ENCODE measurements at regions not wholly inside any gene's neighbourhood (a gene's known extent, or its start where the extent isn't known, plus 50 kb on each side); places are given as distances from the start of the nearest gene placed in this dataset.

DNA sequence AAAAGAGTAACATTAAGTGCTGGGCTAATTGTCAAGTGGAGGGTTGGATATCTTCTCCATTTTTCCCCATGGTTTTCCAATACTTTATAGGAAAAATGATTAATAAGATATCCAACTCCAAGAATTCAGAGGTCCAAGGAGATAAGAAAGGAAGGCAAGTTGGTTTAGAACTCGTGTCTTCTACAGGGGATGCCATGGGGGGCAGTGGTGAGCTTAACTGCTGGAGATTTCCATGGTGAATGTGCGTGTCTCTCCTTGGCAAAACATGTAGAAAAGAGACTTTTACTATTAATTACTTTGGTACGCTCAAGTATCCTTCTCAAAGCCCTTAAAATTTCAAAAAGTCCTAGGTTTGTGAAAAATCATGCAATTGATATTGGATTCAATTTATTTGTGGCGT is 982.9 kb upstream of the RBFOX1 start:
- no peak for DNase-seq (ENCODE audit: low read depth in 4 of 4, low spot score in 3 of 4)

DNA sequence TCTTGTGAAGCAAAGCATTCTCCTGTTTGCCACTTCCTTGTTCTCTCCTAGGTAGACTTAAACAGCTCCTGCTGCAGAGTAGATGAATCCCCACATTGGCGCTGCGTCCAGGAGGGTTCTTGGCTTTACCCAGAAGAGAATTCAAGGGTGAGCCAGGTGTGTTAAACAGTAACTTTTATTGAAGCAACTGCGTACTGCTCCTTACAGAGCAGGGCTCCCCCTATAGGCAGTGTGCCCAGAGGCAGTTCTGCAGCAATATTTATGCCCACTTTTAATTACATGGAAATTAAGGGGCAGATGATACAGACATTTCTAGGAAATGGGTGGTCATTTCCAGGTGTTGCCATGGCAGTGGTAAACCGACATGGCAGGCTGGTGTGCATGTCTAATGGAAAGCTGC is 987.6 kb upstream of the RBFOX1 start:
- DNase-seq (ENCODE audit: low read depth in 4 of 4, low spot score in 3 of 4): no peak

DNA sequence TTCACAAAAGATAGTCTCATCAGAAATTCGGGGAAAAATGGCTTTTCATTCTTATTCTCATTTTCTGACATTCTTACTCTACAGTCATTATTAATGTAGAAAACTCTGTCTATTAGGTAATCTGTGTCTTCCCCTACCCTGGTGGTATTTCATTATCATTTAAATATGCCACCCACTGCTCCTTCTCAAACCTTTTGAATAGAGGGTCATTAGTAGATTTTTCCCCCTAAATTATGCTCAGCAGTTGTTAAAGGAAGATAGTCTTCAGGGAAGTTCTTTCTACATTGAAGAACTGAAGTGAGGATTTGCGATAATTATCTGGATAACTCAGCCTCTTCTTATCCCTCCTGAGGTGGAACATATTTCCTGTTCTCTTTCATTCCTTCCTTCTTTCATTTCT is 989.5 kb upstream of the RBFOX1 start:
- no peak for DNase-seq (ENCODE audit: low read depth in 4 of 4, low spot score in 3 of 4)

DNA sequence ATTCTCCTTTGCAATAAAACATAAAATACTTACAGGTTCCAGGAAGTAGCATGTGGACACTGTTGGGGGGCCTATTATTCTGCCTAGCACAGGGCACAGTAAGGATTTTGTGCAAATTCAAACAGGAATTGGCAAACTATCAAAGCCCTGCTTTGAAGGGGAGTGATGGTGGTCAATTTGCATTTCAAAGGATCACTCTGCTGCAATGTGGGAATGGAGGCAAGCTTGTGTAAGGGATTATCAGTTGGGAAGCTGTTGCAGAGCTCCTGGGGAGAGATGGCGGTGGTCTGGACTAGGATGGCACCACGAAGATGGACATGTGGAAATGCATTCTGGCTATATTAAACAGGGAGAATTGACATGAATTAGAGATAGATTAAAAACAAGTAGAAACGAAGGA is 990.7 kb upstream of the RBFOX1 start:
- no peak for DNase-seq (ENCODE audit: low read depth in 4 of 4, low spot score in 3 of 4)

DNA sequence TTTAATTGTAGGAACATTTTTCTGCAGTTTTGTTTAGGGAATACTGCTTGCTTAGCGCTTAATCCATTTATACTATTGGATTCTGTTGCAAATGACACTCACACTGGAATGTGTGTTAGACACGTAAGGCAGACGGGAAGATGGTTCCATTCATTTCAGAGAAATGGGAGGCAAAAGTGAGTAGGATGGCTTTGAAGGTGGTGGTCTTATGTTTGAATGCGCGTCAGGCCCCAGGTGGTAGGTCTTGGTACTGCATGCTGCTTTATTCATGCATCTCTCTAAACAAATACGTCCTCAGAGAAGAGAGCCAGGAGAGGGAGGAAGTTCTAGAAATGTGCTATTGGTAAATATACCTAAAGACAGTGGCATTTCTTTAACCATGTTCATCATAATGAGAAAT is 997.6 kb upstream of the RBFOX1 start:
- DNase-seq (ENCODE audit: low read depth in 4 of 4, low spot score in 3 of 4): no peak

DNA sequence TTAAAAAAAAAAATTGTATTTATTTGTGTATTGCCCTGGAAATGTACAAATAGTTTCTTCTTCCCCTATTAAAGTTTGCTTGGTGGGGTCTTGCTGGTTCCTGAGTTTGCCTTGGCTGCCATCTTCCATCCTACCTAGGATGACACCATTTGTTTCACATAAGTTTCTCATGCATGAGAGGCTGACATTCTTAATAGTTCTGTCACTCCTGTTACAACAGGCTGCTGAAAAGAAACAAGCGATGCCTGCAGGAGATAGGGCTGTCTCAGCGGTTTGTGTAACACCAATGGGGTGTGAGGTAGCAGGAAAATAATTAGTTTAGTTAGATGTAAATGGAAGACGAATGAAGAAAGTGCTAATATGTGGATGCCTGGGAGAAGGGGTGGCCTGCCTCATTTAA is 1000.9 kb upstream of the RBFOX1 start:
- no peak for DNase-seq (ENCODE audit: low read depth in 4 of 4, low spot score in 3 of 4)

DNA sequence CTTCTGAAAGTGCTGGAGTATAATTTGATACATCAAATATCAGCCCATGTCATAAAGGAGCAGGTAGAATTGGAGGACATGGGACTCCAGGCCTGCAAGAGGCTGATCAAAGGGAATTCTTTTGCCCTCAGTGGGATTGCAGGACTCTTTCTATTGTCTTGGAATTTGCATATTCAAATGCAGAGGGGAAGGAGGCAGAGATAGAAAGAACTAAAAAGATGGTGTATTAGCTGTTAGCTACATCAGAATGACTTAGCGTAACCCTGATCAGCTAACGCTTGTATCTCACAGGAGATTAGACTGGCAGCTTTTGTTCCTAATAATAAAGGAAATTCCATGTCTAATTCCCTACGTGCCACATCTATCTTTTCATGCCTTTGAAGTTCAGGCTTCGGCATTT is 1014.7 kb upstream of the RBFOX1 start:
- no peak for DNase-seq (ENCODE audit: low read depth in 4 of 4, low spot score in 3 of 4)

DNA sequence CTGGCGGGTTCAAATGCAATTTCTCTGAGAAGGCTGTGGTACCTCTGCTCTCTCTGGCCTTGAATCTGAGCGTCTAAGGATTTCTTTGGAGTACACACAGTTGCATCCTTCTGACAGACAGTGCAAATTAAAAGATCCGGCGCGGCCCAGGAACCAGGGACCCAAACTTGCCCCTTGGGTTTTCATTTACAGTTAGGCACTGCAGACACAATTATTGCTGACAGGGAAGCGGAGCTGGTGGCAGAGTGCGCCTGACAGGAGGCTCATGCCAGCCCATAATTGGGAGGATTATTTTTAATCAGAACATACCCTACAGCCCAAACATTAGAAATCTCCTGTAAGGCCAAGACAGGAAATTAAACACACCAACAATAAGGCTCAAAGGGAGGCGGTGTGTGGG is 1023.4 kb upstream of the RBFOX1 start:
- no peak for DNase-seq (ENCODE audit: low read depth in 4 of 4, low spot score in 3 of 4)

DNA sequence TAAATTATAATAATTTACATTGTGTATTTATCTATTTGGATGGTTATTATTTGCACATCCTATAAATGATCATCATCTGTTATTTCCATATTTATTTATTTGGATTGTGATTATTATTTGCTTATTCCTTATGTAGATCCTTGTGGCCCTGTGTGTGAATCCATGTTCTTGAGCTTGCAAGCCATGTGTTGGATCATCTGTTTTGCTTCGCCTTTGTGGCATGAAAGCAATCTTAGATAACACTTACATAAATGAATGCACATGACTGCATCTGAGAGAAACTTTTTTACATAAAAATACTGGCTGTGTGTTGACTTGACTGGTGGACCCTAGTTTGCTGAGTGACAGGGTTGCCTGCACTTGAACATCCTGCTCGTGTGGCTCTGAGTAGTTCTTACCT is 1024.5 kb upstream of the RBFOX1 start:
- DNase-seq (ENCODE audit: low read depth in 4 of 4, low spot score in 3 of 4): no peak

DNA sequence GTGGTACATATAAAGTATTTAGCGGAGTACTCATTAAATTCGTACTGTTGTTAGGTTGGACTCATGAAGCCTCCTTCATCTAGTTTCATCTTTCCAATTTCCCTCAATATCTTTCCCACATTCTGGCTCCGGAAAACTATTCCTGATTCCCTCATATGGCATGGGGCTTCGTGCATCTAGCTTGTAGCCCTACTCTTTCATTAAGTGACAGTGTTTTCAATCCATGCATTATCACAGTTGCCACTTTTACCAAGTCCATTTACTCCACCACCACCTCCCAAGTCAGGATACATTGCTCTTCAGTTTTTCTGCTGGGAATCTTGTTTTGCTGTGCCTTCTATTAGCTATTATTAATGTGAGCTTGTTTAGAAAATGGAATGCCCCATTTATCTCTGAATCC is 1032.1 kb upstream of the RBFOX1 start:
- DNase-seq (ENCODE audit: low read depth in 4 of 4, low spot score in 3 of 4): no peak

DNA sequence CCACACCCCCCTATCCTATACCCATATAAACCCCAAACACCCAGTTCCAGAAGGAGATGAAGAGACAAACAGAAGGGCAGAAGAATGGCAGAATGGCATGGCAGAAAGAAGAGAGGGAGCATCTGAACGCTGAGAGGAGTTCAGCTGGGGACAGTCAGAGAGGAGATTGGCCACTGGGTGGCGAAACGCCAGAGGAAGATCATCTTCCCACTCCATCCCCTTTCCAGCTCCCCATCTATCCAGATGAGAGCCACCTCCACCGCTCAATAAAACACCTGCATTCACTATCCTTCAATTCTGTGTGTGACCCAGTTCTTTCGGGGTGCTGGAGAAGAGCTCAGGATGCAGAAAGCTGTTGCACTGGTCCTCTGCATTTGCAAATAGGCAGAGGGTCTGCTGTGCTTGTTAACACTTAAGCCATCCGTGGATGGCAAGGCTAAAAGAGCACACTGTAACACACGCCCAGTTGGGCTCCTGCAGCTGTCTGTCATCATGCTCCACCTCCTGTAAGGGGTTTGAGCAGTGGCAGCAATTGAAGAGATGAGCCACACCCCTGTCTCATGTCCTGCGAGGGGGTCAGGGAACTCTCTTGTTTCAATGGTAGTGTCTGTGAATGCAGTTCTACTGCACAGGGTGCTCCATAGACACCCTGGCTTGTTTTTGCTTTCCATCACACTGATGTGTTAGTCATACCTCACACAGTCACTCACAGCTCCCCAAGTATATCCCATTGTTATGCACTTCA is 1034.8 kb upstream of the RBFOX1 start:
- no peak for DNase-seq (ENCODE audit: low read depth in 4 of 4, low spot score in 3 of 4)

DNA sequence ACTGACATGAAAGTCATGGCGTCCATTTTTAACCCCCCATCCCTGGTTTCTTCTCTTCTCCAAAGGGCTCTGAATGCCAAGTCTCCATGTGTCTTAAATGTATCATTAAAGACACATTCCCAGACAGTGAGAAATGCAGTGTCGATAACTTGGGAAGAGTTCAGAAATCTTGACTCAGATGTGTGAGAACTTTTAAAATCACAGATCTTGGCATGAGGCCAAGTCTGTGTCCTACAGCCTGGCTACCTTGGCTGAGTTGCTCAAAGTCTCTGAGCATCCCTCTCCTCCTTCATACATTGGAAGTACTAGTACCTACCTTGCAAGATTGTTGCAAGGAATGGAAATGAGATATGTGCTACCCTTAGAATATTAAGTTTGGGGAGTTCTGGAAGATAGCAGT is 1046.5 kb upstream of the RBFOX1 start:
- no peak for DNase-seq (ENCODE audit: low read depth in 4 of 4, low spot score in 3 of 4)

DNA sequence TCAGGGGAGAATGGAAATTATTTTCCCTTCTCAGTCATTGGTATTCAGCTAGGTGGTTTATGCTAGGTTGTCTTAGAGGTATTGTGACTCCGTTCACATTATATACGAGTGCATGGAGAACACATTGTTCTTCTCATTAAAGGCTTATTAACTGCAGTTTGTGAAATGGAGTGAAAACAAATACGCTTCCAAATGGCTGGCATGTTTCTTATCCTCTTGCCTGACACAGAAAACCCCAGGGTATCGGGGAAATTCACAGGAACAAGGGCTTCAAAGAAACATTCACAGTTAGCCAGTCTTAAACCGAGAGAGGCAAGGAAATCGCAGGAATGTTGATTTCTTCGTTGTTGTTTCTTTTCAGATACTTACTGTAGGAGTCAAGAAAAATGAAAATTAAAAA is 1047.9 kb upstream of the RBFOX1 start:
- DNase-seq (ENCODE audit: low read depth in 4 of 4, low spot score in 3 of 4): no peak

DNA sequence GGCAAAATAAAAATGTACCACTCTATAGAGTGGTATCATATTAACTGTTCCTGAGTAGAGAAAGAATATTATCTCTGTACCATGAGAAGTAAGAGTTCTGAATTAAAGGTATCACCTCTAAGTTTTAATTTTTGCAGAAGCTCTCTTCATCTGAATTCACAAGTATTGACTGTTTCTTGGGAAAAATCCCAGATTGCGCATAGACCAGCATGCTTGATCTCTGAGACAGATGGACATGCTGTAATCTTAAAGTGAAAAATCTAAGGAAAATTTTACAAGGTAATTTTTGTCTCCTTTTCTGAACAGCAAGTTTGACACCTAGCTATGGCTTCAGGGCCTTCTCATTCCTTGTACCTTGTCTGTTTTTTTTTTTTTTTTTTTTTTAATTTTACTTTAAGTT is 1050.7 kb upstream of the RBFOX1 start:
- DNase-seq (ENCODE audit: low read depth in 4 of 4, low spot score in 3 of 4): no peak

DNA sequence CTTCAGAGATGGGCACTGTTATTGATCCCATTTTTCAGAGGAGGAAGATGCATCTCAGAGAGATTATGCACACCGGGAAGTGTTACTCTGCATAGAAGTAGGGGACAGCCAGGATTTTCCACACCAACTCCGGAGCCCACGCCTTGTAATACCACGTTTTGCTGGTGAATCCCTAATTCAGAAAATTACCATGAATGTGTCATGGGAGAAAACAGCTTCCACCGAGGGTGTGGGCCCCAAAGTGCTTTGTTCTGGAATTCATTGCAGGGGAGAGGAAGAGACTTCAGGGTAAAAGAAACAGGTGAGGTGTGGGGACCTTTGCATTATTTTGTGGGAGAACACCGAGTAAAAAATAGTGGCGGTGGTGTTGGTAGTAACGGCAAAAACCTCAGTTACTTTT is 1051.4 kb upstream of the RBFOX1 start:
- no peak for DNase-seq (ENCODE audit: low read depth in 4 of 4, low spot score in 3 of 4)

DNA sequence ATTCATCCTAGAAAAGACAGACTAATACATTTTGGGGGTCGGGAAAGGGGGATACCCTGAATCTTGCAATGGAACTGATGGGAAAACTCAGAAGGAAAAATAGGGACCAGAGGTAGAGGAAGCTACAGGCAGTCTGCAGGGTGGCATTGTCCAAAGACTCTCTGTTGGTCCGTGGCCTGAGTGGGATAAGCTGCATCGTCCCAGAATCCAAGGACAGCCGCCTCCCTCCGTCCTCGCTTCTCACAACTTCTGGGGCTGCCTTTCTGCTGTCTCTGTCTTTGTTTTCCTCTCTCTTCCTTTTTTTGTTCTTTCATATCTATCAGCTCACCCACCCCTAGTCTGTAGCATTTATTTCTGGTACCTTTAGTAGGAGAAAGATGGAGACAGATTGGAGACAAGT is 1052.6 kb upstream of the RBFOX1 start:
- no peak for DNase-seq (ENCODE audit: low read depth in 4 of 4, low spot score in 3 of 4)

DNA sequence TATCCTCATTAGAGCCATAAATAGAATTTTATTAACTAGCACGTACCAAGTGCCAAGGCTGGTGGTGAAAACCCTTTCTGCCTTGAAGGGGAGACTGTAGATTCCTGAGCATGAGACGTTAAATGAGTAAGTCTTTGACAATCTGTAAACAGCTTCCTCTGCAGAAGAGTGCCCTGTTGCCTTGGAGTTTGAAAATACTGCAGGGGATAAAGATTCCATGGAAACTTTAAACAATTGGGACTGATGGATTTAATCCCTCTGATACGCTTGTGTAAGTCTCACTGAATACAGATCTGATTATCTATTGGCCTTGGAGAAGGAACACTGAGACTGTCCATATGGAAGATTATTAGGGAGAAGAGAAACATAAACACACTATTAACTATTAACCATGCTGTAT is 1053.4 kb upstream of the RBFOX1 start:
- DNase-seq (ENCODE audit: low read depth in 4 of 4, low spot score in 3 of 4): no peak

DNA sequence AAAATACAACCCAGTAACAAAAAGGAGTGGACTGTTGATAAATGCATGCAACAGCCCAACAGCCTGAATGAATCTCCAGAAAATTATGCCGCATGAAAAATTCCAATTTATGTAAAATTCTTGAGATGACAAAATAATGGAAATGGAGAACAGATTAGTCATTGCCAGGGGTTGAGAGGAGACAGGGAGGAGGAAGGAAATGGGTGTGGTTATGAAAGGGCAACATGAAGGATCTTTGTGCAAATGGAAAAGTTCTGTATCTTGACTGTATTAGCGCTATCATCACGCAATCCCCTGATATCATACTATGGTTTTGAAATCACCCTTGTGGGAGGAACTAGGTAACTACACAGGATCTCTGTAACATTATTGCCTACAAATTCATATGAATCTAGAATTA is 1058.3 kb upstream of the RBFOX1 start:
- no peak for DNase-seq (ENCODE audit: low read depth in 4 of 4, low spot score in 3 of 4)

DNA sequence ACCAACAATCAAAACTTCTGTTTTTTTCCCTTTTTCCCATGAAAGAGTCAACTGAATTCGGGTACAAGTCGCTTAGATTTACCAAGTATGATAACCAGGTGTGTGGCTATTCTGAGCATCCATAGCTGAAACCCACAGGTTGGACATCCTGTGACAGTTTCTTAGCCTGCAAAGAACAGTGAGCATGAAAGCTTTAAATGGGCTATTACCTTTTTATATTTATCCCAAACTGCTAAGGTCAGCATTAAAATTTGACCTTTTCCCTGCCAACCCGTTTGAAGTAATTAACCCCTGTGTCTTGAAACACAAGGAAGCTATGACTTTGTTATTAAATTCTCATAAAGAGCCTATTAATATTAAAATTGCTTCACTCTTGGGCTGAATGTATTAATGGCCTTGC is 1065.0 kb upstream of the RBFOX1 start:
- DNase-seq (ENCODE audit: low read depth in 4 of 4, low spot score in 3 of 4): no peak

DNA sequence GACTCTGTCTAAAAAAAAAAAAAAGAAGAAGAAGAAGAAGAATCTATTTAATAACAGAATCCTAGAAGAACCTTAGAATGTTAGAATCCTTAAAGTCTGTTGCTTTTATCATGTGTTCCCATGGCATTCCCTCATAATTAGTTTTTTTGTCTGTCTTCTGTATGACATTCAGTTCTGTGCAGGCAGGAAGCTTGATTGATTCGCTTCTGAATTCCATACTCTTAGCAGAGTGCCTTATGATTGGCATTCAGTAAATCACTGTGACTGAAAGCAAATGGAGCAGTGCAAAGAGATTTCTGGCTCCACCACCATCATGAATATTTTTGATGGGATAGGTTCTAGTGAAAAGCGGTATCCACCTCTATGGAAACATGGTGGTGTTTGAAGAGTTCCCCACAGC is 1065.9 kb upstream of the RBFOX1 start:
- DNase-seq (ENCODE audit: low read depth in 4 of 4, low spot score in 3 of 4): no peak

DNA sequence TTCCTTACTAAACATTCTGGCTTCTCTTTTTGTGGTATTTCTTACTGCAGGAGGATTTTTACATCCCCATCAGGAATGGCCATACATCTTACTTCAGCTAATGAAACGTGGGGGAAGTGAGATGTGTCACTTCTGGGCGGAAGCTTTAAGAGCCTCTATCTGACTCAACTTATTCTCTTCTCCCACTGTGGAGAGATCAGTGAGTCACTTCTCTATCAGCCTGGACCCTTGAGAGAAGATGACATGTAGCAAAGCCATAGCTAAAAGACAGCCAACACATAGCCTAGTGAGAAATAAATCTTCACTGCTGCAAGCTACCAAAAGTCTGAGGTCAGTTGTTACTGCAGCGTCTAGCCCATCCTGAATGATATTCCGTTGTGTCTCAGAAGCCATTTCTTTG is 1066.7 kb upstream of the RBFOX1 start:
- DNase-seq (ENCODE audit: low read depth in 4 of 4, low spot score in 3 of 4): no peak

DNA sequence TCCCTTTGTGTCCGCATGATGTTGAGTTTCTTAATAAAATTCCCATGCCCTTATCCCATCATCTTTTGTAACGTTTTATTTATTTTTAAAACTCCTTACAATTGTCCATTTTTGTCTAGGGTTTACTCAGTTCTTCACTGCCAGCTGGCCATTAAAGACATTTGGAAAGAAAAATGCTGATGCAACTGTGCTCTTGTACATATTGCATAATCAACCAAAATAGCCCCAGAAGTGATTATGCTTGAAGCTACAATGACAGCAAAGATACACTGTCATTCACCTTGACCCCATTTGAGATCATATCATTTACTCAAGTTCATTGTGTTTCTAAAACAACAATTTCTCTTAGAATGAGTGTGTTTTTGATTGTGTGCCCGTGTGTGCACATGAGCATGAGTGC is 1074.6 kb upstream of the RBFOX1 start:
- no peak for DNase-seq (ENCODE audit: low read depth in 4 of 4, low spot score in 3 of 4)

DNA sequence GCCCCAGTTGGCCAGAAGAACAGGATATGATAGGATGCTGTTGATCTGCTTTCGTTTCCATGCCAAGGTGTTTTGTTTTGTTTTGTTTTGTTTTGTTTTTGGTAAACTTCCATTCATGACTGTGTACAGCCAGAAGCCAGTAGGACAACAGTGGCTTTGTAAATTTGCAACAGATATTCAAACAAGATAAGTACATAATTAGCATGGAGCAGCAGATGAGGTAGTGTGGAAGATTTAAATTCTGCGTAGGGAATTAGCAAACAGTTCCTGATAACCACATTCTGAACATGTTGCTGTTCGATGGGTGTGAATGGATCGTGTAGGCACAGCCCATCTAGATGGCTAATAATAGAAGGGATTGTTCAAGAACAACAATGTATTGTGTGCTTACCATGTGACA is 1080.1 kb upstream of the RBFOX1 start:
- DNase-seq (ENCODE audit: low read depth in 4 of 4, low spot score in 3 of 4): no peak
